ENCODE measurements at regions not wholly inside any gene's neighbourhood (a gene's known extent, or its start where the extent isn't known, plus 50 kb on each side); places are given as distances from the start of the nearest gene placed in this dataset.

DNA sequence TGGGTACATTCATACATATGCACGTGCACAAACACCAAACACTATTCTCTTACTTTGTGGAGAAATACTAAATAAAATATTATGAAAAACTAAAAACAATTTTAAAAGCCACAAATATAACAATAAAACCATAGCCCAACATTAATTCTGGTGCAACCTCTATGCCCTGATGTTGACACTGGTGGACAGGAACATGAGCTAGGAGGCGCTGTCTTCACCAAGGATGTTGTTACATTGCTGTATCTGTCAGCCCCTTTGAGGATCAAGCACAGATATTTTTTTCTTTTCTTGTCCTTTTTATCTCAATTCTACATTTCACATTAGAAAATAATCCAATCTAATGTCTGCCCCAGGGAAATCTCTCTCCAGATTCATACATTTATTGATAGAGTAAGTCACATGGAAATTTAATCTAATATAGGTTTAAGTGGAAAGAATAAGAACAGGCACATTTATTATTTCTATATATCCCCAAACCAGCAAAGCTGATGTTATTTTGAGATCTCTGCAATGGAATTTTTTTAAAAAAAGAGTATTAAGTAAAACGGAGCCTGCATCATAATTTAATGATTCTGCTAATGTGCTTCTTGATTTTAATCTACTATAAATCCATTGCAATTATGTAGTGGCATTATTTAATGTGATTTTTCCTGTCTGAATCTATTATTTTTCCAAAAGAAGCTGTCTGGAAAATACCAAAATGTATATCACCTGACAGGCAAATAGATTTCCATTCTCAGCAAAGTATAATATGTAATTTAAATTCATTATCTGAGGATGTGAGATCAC, 716.5 kb downstream of the MTRR start:
- TF ChIP-seq EZH2phosphoT487 (IDR thresholded peaks at IDR 0.05) (no peak), EZH2 (IDR thresholded peaks at IDR 0.05) (no peak)
- TF ChIP-seq, protein P1, sequence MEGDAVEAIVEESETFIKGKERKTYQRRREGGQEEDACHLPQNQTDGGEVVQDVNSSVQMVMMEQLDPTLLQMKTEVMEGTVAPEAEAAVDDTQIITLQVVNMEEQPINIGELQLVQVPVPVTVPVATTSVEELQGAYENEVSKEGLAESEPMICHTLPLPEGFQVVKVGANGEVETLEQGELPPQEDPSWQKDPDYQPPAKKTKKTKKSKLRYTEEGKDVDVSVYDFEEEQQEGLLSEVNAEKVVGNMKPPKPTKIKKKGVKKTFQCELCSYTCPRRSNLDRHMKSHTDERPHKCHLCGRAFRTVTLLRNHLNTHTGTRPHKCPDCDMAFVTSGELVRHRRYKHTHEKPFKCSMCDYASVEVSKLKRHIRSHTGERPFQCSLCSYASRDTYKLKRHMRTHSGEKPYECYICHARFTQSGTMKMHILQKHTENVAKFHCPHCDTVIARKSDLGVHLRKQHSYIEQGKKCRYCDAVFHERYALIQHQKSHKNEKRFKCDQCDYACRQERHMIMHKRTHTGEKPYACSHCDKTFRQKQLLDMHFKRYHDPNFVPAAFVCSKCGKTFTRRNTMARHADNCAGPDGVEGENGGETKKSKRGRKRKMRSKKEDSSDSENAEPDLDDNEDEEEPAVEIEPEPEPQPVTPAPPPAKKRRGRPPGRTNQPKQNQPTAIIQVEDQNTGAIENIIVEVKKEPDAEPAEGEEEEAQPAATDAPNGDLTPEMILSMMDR (IDR thresholded peaks at IDR 0.05) = peak; percentile 38
